ENCODE measurements at regions not wholly inside any gene's neighbourhood (a gene's known extent, or its start where the extent isn't known, plus 50 kb on each side); places are given as distances from the start of the nearest gene placed in this dataset.
"Not testable (repeated sequence)": the region's sequence is repeated elsewhere in the genome, so short reads cannot be mapped to it uniquely, and the experiment has no call there.

- no peak for DNase-seq
These were observed 328.2 kb downstream of the DTHD1 start for GRCh38 chr4:36609661-36610060.

DNA sequence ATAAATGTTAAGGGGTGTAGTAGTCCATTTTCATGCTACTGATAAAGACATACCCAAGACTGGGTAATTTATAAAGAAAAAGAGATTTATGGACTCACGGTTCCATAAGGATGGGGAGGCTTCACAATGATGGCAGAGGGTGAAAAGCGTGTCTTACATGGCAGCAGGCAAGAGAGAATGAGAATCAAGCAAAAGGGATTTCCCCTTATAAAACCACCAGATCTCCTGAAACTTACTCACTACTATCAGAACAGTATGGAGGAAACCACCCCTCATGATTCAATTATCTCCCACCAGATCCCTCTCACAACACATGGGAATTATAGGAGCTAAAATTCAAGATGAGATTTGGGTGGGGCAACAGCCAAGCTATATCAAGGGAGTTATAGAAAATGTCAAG lies 329.2 kb downstream of the DTHD1 start:
- DNase-seq: no peak

- DNase-seq: not testable (repeated sequence)
These were observed 331.7 kb downstream of the DTHD1 start for GRCh38 chr4:36613142-36613541.

DNA sequence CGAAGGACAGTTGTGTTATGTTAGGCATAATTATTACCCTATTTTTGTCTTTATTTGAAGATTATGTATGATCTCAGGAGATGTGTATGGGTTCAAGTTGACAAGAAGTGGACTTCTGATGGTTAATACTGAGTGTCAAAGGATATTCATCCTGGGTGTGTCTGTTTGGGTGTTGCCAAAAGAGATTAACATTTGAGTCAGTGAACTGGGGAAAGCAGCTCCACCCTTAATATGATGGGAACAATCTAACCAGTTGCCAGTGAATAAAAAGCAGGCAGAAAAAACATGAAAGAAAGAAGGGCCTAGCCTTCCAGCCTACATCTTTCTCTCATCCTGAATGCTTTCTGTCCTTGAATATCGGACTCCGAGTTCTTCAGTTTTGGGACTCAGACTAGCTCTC lies 332.6 kb downstream of the DTHD1 start:
- DNase-seq: no peak

GRCh38 chr4:36618102-36618501 lies 336.7 kb downstream of the DTHD1 start:
- no peak for DNase-seq

- no peak for DNase-seq
These were observed 342.6 kb downstream of the DTHD1 start for GRCh38 chr4:36624030-36624429.

DNA sequence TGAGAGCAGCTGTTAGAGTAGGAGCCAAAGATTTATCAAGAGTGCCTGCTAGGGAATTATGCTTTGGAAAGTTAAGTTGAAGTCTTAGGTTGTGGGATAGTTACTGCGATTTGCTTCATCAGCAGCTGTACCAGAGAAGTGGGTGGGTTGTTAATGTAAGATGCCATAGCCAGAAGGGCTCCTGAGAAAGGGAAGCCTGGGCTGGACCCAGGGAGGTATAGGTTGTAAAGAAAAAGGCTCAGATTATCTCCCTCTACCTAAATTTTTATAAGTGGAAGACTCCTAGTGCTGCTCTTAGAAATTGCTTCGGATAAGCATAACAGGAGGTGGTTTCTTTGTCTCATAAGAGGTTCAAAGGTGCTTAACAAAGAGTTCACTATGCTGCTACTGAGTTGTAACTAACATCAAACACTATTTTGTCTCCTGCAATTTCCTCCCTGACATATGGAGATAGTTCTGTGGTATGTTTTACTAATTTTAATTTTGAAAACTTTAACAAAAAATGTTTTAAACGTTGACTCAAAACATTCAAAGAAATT lies 356.9 kb downstream of the DTHD1 start:
- DNase-seq: no peak

DNA sequence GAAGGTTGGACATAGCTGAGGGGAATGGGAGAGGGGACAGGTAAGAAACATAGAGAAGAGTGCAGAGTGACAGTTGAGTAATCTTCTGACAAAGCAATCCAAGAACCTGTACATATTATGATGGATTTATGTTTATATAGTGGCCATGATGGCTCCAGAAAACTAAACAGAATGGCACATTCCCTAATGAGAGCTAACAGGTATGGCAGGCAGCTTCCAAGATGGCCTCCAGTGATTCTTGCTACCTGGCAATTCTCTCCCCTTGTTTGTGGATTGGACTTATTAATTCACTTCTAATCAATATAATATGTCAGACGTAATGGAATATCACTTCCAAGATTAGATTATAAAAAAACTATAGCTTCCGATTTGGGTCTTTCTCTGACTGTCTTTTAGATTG lies 359.5 kb downstream of the DTHD1 start:
- DNase-seq: no peak

- DNase-seq: no peak
These were observed 369.8 kb downstream of the DTHD1 start for GRCh38 chr4:36651253-36651652.

- DNase-seq: no peak
These were observed 371.4 kb downstream of the DTHD1 start for GRCh38 chr4:36652857-36653256.

GRCh38 chr4:36665985-36666527 lies 384.6 kb downstream of the DTHD1 start:
- no peak for DNase-seq

- no peak for DNase-seq
These were observed 394.0 kb downstream of the DTHD1 start for GRCh38 chr4:36675436-36675835.

GRCh38 chr4:36676139-36677050 lies 395.0 kb downstream of the DTHD1 start:
- no peak for DNase-seq

GRCh38 chr4:36677112-36677511 lies 395.7 kb downstream of the DTHD1 start:
- DNase-seq: no peak

- DNase-seq: no peak
These were observed 396.5 kb downstream of the DTHD1 start for GRCh38 chr4:36677874-36678273.

DNA sequence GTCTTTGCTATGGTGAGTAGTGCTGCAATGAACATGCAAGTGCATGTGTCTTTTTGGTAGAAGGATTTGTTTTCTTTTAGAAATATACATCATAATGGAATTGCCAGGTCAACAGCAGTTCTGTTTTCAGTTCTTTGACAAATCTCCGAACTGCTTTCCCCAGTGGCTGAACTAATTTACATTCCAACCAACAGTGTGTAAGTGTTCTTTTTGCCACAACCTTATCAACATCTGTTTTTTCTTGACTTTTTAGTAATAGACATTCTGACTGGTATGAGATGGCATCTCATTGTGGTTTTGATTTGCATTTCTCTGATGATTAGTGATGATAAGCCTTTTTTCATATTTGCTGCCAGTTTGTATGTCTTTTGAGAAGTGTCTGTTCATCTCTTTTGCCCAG lies 406.3 kb downstream of the DTHD1 start:
- no peak for DNase-seq

DNA sequence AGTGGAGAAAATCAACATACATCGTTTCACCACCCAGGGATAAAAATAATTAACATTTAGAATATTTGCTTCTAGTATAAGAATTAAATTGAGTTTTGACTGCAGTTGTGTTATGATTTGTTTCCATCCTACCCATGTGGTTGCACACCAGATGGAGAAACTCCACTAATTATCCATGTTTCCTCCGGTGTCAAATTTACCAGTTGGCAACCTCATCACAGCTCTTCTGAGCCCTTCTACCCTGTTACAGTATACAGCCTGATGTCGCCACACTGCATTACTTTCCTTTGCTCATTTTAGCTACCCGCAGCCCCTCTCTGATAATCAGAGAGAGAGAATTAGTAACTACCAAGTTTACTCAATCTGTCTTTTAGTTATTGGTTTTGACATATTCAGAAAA lies 411.2 kb downstream of the DTHD1 start:
- no peak for DNase-seq

- DNase-seq: no peak
These were observed 420.8 kb downstream of the DTHD1 start for GRCh38 chr4:36702245-36702644.

GRCh38 chr4:36704289-36704688 lies 422.9 kb downstream of the DTHD1 start:
- DNase-seq: no peak

DNA sequence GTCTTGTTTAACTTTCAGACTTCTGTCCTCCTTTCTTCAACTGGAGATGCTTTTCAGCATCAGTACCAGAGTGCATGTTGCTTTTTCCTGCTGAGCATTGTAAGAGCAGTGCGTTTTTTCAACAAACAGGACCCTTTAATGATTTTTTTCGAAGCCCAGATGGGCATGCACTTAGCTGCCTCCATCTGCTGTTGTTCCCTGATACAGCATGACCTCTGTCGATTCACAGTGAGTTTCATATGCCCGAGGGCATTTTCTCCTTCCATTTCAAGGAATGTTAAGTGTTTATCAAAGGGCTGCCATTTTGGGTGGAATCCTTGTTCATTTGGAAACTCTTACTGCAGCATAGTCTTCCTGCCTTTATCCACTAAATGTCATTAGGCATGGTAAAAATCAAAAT lies 428.6 kb downstream of the DTHD1 start:
- no peak for DNase-seq

- no peak for DNase-seq
These were observed 430.6 kb downstream of the DTHD1 start for GRCh38 chr4:36712013-36712412.

DNA sequence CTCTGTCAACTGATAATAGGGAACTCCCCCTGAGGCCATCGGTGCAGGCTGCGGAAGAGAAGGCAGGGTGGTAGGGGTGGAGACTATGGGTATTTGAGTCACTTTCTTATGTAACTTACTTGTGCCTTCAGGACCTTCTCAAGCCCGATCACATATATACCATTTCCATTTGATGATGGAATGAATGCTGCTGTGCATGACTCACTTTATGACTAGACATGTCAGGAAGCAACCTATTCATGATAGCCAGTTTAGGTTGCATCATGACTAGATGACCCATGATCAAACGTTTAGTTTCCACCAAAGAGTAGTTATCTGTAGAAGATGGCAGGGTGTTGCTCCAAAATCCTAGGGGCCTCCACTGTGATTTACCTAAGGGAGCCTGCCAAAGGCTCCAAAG lies 435.5 kb downstream of the DTHD1 start:
- DNase-seq: no peak

DNA sequence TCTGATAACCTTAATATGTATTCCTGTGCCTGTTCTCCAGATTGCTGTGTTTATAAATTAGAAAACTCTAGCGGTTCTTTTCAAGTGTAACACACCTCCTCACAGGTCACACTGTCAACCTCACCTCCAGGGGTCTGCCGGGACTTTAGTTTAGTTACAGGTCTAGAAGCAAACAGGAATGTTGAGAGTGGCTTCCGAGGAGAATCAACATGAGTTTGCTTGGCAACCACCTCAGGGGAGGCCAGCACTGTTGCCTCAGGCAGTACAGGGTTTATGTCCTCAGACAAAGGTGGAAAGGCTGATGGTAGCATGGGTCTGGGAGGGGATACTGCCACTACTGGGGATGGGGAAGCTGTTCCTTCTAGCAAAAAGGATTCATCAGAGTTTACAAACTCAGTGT lies 438.0 kb downstream of the DTHD1 start:
- no peak for DNase-seq

DNA sequence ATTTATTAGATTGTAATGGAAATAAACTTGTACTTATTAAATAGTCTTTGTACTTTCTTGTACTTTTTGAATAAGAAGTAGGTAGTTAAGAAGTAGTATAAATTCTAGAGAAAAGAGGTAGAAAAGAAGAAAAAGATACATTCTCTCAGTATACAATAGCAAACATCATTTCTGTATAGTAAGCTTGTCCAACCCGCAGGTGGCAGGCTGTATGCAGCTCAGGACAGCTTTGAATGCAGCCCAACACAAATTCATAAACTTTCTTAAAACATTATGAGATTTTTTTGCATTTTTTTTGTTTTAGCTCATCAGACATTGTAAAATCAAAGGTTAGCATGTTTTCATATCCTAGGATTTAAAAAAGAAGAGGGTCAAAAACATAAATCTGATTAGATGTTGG lies 441.6 kb downstream of the DTHD1 start:
- DNase-seq: no peak
